Mesenchymal stem cell (in vitro differentiated cells and primary cell): ENCODE measurements at regions not wholly inside any gene's neighbourhood (a gene's known extent, or its start where the extent isn't known, plus 50 kb on each side); places are given as distances from the start of the nearest gene placed in this dataset.

Source experiments
- DNase-seq: peaks from one replicate; pipeline ENCODE4 v3.0.0-alpha.2; 2013
- H2AFZ ChIP-seq: one replicate; pipeline ENCODE4 v1.6.1; 2013; ENCODE audit warnings: low read depth, mild to moderate bottlenecking, control low read depth, inconsistent platforms, low read length, moderate library complexity
- H2AK5ac ChIP-seq: 2 replicates; pipeline ENCODE4 v1.6.1; 2013; ENCODE audit warnings: low read length, moderate library complexity, mild to moderate bottlenecking, inconsistent platforms; ENCODE audit not compliant: severe bottlenecking
- H2BK120ac ChIP-seq: one replicate; pipeline ENCODE4 v1.6.1; 2013; ENCODE audit warnings: low read depth, mild to moderate bottlenecking, inconsistent platforms, low read length, moderate library complexity
- H2BK12ac ChIP-seq, 2 experiments: one replicate each; pipeline ENCODE4 v1.6.1; 2013; ENCODE audit warnings: inconsistent platforms in 2 of 2, low read length in 2 of 2, mild to moderate bottlenecking in 2 of 2, moderate library complexity in 2 of 2, control low read depth in 1 of 2
- H2BK15ac ChIP-seq: one replicate; pipeline ENCODE4 v1.6.1; 2013; ENCODE audit warnings: mild to moderate bottlenecking, low read depth, inconsistent platforms; ENCODE audit not compliant: poor library complexity, severe bottlenecking
- H2BK5ac ChIP-seq: 2 replicates; pipeline ENCODE4 v1.6.1; 2013; ENCODE audit warnings: low read depth, mild to moderate bottlenecking, low read length, control low read depth, inconsistent platforms; ENCODE audit not compliant: poor library complexity, severe bottlenecking
- H3K14ac ChIP-seq, 2 experiments: one replicate each; pipeline ENCODE4 v1.6.1; 2013; ENCODE audit warnings: inconsistent platforms in 2 of 2, low read length in 2 of 2, control low read depth in 1 of 2, mild to moderate bottlenecking in 1 of 2, moderate library complexity in 1 of 2
- H3K18ac ChIP-seq, 2 experiments: one replicate each; pipeline ENCODE4 v1.6.1; 2013; ENCODE audit warnings: inconsistent platforms in 2 of 2, low read length in 2 of 2, control low read depth in 1 of 2, low read depth in 1 of 2, mild to moderate bottlenecking in 1 of 2
- H3K23ac ChIP-seq, 2 experiments: one replicate each; pipeline ENCODE4 v1.6.1; 2013; ENCODE audit warnings: inconsistent platforms in 2 of 2, low read length in 2 of 2, mild to moderate bottlenecking in 2 of 2, moderate library complexity in 2 of 2, control low read depth in 1 of 2
- H3K27ac ChIP-seq: 2 replicates; pipeline ENCODE4 v1.5.1; 2013; ENCODE audit warnings: mild to moderate bottlenecking, moderate library complexity, low read length, control low read depth, inconsistent platforms; ENCODE audit not compliant: poor library complexity, severe bottlenecking
- H3K27me3 ChIP-seq, 2 experiments: 2 replicates each; pipeline versions ENCODE4 v1.6.1 to v1.7.0; 2013; ENCODE audit warnings: low read length in 2 of 2, mild to moderate bottlenecking in 2 of 2, moderate library complexity in 2 of 2, control low read depth in 1 of 2, inconsistent platforms in 1 of 2; ENCODE audit not compliant: control insufficient read depth in 1 of 2, insufficient read depth in 1 of 2
- H3K36me3 ChIP-seq, 2 experiments: 2 replicates each; pipeline versions ENCODE4 v1.6.1 to v1.7.0; 2013; ENCODE audit warnings: low read length in 2 of 2, control low read depth in 1 of 2, inconsistent platforms in 1 of 2, low read depth in 1 of 2, mild to moderate bottlenecking in 1 of 2; ENCODE audit not compliant: insufficient read depth in 2 of 2, control insufficient read depth in 1 of 2
- H3K4ac ChIP-seq, 2 experiments: one replicate each; pipeline ENCODE4 v1.6.1; 2013; ENCODE audit warnings: inconsistent platforms in 2 of 2, low read length in 2 of 2, mild to moderate bottlenecking in 2 of 2, moderate library complexity in 2 of 2, control low read depth in 1 of 2, low read depth in 1 of 2
- H3K4me1 ChIP-seq: 2 replicates; pipeline ENCODE4 v1.6.1; 2013; ENCODE audit warnings: low read depth, low read length, control low read depth; ENCODE audit not compliant: control insufficient read depth, insufficient read depth
- H3K4me2 ChIP-seq: 2 replicates; pipeline ENCODE4 v1.6.1; 2013; ENCODE audit warnings: low read length, mild to moderate bottlenecking, inconsistent platforms; ENCODE audit not compliant: poor library complexity, severe bottlenecking
- H3K4me3 ChIP-seq, 2 experiments: 2 replicates each; pipeline versions ENCODE4 v1.5.1 to v1.7.0; 2013; ENCODE audit warnings: low read length in 2 of 2, mild to moderate bottlenecking in 2 of 2, control low read depth in 1 of 2, low read depth in 1 of 2; ENCODE audit not compliant: insufficient read depth in 1 of 2
- H3K79me1 ChIP-seq: replicated peaks from 2 replicates; pipeline ENCODE4 v1.6.1; 2013; ENCODE audit warnings: mild to moderate bottlenecking, control low read depth, low read length, inconsistent platforms; ENCODE audit not compliant: poor library complexity, severe bottlenecking
- H3K9ac ChIP-seq: 2 replicates; pipeline ENCODE4 v1.7.0; 2013; ENCODE audit warnings: mild to moderate bottlenecking, low read length, moderate library complexity
- H3K9me3 ChIP-seq: 2 replicates; pipeline ENCODE4 v1.7.0; 2013; ENCODE audit warnings: mild to moderate bottlenecking, low read length; ENCODE audit not compliant: control insufficient read depth
- H4K8ac ChIP-seq: one replicate; pipeline ENCODE4 v1.6.1; 2013; ENCODE audit warnings: inconsistent platforms, mild to moderate bottlenecking, low read length, moderate library complexity
- H4K91ac ChIP-seq: one replicate; pipeline ENCODE4 v1.6.1; 2013; ENCODE audit warnings: mild to moderate bottlenecking, low read length, inconsistent platforms
- WGBS: methylation state at CpG from one replicate; pipeline ENCODE4 v1.1.7; 2013; ENCODE audit warnings: mixed read lengths; 5-methylcytosine and 5-hydroxymethylcytosine counted together

DNA sequence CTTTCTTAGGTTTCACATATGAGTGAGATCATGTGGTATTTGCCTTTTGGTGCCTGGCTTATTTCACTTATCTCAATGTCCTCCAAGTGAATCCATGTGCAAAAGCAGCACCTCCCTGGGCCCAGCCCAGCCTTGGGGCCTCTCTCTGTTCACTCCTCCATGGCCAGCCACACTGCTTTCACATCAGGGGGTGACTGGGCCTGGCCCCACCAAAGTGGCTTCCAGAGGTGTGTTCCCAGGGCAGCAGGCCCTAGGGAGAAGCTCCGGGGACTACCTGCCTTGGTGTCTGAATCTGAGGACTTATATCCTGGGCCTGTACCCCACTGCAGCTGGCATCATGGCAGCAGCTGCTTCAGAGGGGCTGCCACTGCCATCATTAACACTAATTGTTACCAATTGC lies 829.9 kb upstream of the SLITRK5 start:
- Histone ChIP-seq H3K27me3 (no peaks in the 10 kb centered on the region), H3K79me1 (no peaks in the 10 kb centered on the region), H2AK5ac (no peak overlapping the region), H3K18ac (no peak overlapping the region), H3K4me3 (no peak overlapping the region), H3K9me3 (no peaks in the 10 kb centered on the region), H4K8ac (no peak overlapping the region), H3K4me1 (peaks cover 2% of the 10 kb centered on the region), H3K4me2 (no peak overlapping the region), H2BK12ac (no peak overlapping the region), H3K14ac (no peak overlapping the region), H2AFZ (no peak overlapping the region), H2BK15ac (no peak overlapping the region), H3K27ac (no peak overlapping the region), H3K23ac (no peak overlapping the region), H4K91ac (no peak overlapping the region), H3K9ac (no peak overlapping the region), H3K36me3 (no peaks in the 10 kb centered on the region), H2BK5ac (no peak overlapping the region), H3K4ac (no peak overlapping the region), H2BK120ac (no peak overlapping the region)
- no CpG with 5 or more reads among the region's 1 CpG for WGBS
- DNase-seq: peak; percentile 2

DNA sequence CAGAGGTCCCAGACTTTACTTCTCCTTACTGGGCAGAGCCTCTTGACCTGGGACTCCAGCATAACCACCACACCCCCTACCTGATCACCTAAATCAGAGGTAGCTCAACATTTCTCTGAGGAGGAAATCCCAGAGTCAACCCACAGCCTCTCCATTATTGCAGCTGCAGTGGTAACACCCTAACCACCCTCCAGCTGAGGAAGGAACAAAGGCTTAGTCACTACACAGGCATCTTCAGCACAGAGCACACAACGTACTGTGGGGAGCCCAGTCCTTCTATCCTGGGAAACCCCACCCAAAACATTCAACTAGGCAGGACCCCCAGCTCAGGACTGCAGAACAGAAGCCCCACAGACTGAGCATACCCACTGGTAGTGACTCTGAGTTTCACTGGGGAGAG lies 824.7 kb upstream of the SLITRK5 start:
- Histone ChIP-seq H3K4me1 (no peaks in the 10 kb centered on the region), H3K4ac (no peak overlapping the region), H3K9me3 (no peaks in the 10 kb centered on the region), H3K14ac (no peak overlapping the region), H2BK5ac (no peak overlapping the region), H3K9ac (no peak overlapping the region), H3K18ac (no peak overlapping the region), H2BK15ac (no peak overlapping the region), H2AFZ (no peak overlapping the region), H3K79me1 (no peaks in the 10 kb centered on the region), H4K91ac (no peak overlapping the region), H2BK12ac (peak overlapping the region in 1 of 2 experiments; percentile 37), H3K23ac (no peak overlapping the region), H3K27ac (no peak overlapping the region), H2AK5ac (no peak overlapping the region), H3K4me3 (no peak overlapping the region), H3K27me3 (no peaks in the 10 kb centered on the region), H3K36me3 (no peaks in the 10 kb centered on the region), H3K4me2 (no peak overlapping the region), H2BK120ac (no peak overlapping the region), H4K8ac (no peak overlapping the region)
- 0% methylated on average over 1 of the region's 1 CpG for whole genome bisulfite sequencing
- DNase-seq: peak; percentile 24

DNA sequence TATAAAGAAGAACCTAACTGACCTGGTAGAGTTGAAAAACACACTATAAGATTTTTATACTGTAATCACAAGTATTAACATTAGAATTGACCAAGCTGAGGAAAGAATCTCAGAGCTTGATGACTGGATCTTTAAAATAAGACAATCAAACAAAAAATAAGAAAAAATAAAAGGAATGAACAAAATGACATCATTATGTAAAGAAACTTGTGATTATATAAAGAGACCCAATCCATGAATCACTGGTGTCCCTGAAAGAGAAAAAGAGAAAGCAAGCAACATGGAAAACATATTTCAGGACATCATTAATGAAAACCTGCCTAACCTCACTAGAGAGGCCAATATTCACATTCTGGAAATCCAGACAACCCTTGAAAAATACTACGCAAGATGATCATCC lies 822.5 kb upstream of the SLITRK5 start:
- DNase-seq: no peak
- H4K8ac ChIP-seq: no peak overlapping the region
- H3K23ac ChIP-seq: no peak overlapping the region
- H3K9ac ChIP-seq: no peak overlapping the region
- no peak overlapping the region for H3K27ac ChIP-seq
- H3K4me3 ChIP-seq: no peak overlapping the region
- no peak overlapping the region for H2AK5ac ChIP-seq
- H2AFZ ChIP-seq: no peak overlapping the region
- no peaks in the 10 kb centered on the region for H3K36me3 ChIP-seq
- no peak overlapping the region for H3K4ac ChIP-seq
- WGBS: no CpG with 5 or more reads among the region's 1 CpG
- no peak overlapping the region for H2BK5ac ChIP-seq
- no peaks in the 10 kb centered on the region for H3K4me1 ChIP-seq
- no peak overlapping the region for H3K18ac ChIP-seq
- no peak overlapping the region for H3K14ac ChIP-seq
- no peaks in the 10 kb centered on the region for H3K79me1 ChIP-seq
- H2BK15ac ChIP-seq: no peak overlapping the region
- H3K9me3 ChIP-seq: no peaks in the 10 kb centered on the region
- no peak overlapping the region for H2BK120ac ChIP-seq
- H3K27me3 ChIP-seq: no peaks in the 10 kb centered on the region
- no peak overlapping the region for H3K4me2 ChIP-seq
- no peak overlapping the region for H2BK12ac ChIP-seq
- no peak overlapping the region for H4K91ac ChIP-seq

DNA sequence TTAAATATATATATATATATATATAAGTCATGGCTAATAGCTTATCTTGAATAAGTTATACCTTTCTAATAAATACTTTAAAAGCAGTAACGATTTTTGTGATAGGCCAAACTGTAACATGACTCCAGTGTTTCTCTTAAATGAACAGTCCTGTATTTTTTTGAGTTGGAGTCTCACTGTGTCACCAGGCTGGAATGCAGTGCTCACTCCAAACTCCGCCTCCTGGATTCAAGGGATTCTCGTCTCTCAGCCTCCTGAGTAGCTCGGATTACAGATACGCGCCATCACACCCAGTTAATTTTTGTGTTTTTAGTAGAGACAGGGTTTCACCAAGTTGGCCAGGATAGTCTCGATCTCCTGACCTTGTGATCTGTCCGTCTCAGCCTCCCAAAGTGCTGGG lies 814.2 kb upstream of the SLITRK5 start:
- no peak overlapping the region for H3K27ac ChIP-seq

More for the DNA sequence above, 814.2 kb upstream of the SLITRK5 start:
- Histone ChIP-seq H3K4me3 (no peak overlapping the region), H3K27me3 (no peaks in the 10 kb centered on the region), H3K4me1 (no peaks in the 10 kb centered on the region), H3K14ac (no peak overlapping the region), H3K18ac (peak overlapping the region in 1 of 2 experiments; percentile 1), H3K36me3 (no peaks in the 10 kb centered on the region), H3K9me3 (no peaks in the 10 kb centered on the region), H4K91ac (no peak overlapping the region), H3K4ac (no peak overlapping the region), H2BK12ac (no peak overlapping the region), H2AFZ (no peak overlapping the region), H3K79me1 (no peaks in the 10 kb centered on the region), H2BK15ac (no peak overlapping the region), H3K23ac (no peak overlapping the region), H4K8ac (no peak overlapping the region), H2BK5ac (no peak overlapping the region), H2AK5ac (no peak overlapping the region), H2BK120ac (no peak overlapping the region), H3K9ac (no peak overlapping the region), H3K4me2 (no peak overlapping the region)
- WGBS: 75% methylated on average over 8 of the region's 8 CpGs
- DNase-seq: peak; percentile 26
